Omental fat pad (tissue), 3 donors: ENCODE measurements at regions not wholly inside any gene's neighbourhood (a gene's known extent, or its start where the extent isn't known, plus 50 kb on each side); places are given as distances from the start of the nearest gene placed in this dataset.

Experiments
- ATAC-seq: fragments of 150-250 bp; one replicate; pipeline ENCODE4 v1.9.1; 2016; ENCODE audit warnings: mild to moderate bottlenecking, moderate library complexity; ENCODE audit not compliant: low FRiP score
- DNase-seq: peaks from one replicate; pipeline ENCODE4 v3.0.0-alpha.2; 2019; ENCODE audit warnings: low spot score
- TF ChIP-seq, protein P1 (sequence below), 3 donors: fragments of 450-650 bp; IDR thresholded peaks; one replicate each; pipeline ENCODE4 v1.5.1; 2016 to 2017; ENCODE audit warnings: antibody characterized with exemption in 3 of 3, mild to moderate bottlenecking in 3 of 3, moderate library complexity in 2 of 3

DNA sequence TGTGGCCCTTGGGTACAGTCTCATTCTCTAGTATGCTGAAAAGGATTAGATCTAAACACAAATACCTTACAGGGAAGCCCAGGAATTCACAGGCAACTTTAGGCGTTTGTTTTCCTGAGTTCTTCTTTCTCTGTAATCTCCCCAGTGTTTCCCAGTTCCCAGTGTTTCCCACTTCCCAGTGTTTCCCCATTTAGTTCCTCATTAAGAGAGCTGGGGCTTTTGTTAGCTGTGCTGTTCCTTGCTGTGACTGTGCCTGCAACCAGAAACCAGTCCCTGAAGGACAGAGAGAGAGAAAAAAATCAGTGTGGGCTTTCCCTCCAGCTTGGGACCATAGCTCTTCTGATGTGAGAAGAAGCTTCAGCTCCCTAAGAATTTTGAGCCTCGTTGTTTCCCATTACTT lies 802.9 kb upstream of the COBL start:
- TF ChIP-seq, protein P1, sequence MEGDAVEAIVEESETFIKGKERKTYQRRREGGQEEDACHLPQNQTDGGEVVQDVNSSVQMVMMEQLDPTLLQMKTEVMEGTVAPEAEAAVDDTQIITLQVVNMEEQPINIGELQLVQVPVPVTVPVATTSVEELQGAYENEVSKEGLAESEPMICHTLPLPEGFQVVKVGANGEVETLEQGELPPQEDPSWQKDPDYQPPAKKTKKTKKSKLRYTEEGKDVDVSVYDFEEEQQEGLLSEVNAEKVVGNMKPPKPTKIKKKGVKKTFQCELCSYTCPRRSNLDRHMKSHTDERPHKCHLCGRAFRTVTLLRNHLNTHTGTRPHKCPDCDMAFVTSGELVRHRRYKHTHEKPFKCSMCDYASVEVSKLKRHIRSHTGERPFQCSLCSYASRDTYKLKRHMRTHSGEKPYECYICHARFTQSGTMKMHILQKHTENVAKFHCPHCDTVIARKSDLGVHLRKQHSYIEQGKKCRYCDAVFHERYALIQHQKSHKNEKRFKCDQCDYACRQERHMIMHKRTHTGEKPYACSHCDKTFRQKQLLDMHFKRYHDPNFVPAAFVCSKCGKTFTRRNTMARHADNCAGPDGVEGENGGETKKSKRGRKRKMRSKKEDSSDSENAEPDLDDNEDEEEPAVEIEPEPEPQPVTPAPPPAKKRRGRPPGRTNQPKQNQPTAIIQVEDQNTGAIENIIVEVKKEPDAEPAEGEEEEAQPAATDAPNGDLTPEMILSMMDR (IDR thresholded peaks at IDR 0.05), result no peak
- DNase-seq (no peak), ATAC-seq (no peak)

DNA sequence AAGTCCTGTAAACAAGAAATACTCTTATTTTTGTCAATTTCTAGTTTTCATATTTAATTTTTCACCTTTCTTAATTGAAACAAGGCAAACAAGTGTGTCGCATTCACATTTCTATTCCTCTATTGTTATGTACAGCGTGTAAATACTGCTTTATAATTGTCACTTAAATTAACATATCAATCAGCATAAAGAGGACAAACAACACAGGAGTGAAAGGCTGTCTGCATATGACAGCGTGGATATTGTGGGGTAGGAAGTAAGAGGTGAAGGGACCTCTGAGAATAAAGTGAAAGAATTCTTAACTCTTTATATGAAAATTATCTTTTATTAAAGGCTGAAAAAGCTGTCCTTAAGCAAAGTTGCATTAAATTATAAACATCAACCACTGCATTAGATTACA lies 797.9 kb upstream of the COBL start:
- no peak for DNase-seq

DNA sequence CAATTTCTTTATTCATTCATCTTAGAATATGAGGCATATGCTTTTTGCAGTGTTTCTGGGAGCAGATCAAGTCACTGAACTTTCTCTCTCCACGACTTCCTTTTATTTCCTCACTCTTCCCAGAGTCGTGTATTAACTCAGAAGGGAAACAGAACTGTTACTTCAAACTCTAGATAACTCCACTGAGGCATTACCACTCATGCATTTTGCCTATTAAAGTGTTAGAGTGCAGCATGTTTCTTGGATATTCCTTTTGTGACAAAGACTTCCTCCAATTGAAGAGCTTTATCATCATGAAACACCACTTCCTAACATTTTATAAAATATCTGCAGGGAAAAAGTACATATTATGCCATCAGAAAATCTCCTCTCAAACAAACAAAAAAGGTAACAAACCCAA lies 797.4 kb upstream of the COBL start:
- TF ChIP-seq, protein P1 (IDR thresholded peaks at IDR 0.05), result no peak
- ATAC-seq (no peak), DNase-seq (no peak)

More for the DNA sequence above, 797.9 kb upstream of the COBL start:
- no peak for ATAC-seq
- TF ChIP-seq, protein P1 (IDR thresholded peaks at IDR 0.05), result no peak

DNA sequence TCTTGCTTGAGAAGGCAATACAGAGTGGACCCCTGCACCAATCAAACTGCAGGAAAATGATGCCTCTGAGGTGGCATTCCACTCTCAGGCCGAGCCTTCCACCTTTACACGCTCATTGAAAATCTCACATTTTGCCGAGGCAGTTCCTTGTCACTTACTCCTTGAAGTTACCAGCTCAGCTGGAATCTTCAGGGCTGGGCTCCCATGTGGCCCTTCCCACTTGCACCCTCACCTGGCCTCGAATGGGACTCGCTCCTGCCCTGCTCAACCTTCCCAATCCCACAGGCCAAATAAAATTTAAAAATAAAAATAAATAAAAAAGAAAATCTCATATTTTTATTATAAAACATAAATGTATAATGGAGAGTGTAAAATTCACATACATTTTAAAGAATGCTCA lies 790.7 kb upstream of the COBL start:
- ATAC-seq (no peak), DNase-seq (no peak)
- TF ChIP-seq, protein P1 (IDR thresholded peaks at IDR 0.05), result no peak

DNA sequence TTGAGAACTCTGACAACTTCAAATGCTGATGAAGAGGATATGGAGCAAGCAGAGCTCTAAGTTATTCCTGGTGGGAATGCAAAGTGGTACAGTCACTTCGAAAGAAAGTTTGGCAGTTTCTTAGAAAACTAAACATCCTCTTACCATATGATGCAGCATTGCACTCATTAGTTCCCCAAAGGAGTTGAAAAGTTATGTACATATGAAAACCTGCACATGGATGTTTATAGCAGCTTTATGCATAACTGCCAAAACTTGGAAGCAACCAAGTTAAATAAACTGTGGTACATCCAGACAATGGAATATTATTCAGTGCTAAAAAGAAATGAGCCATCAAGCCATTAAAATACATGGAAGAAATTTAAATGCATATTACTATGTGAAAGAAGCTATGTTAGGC lies 779.3 kb upstream of the COBL start:
- TF ChIP-seq, protein P1 (IDR thresholded peaks at IDR 0.05), result no peak

DNA sequence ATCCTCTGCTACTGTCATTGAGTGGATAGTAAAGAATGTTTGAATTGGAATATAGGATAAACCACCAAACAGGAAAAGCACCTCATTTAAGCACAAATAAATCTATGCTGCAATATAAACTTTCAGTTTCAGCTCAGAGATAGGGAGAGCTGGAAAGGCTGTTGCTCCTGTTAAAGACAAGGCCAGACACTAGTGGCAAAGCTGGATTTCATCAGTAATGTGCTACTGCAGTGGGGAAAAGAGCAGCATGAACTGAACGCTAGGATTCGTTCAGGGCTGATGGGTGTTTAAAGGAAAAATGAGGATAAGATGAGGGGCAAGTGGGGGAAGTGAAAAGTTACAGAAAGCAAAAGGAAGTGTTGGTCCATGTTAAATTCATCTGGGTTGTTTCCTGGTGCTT lies 775.4 kb upstream of the COBL start:
- no peak for DNase-seq
- ATAC-seq, result no peak
- TF ChIP-seq, protein P1 (IDR thresholded peaks at IDR 0.05), result no peak

More for the DNA sequence above, 779.3 kb upstream of the COBL start:
- no peak for ATAC-seq
- DNase-seq, result no peak

DNA sequence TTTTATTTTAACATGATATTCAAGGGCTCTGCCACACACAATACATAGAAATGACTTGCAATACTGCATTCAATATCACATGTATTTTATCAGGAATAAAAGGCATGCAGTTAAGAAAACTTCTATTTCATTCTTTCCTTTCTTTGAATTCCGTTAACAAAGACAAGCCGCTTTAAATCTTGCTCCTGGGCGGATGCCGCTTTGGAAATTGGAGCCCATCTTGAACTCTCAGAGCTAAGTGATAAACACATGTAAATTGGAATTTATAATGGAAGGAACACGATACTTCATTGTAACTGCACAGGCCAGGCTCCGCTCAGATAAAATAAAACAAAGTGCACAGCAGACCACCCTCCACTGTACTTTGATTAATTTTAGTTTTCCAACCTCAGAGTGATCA lies 774.5 kb upstream of the COBL start:
- TF ChIP-seq, protein P1 (IDR thresholded peaks at IDR 0.05), result no peak
- no peak for ATAC-seq
- no peak for DNase-seq
